ENCODE measurements at regions not wholly inside any gene's neighbourhood (a gene's known extent, or its start where the extent isn't known, plus 50 kb on each side); places are given as distances from the start of the nearest gene placed in this dataset.

DNA sequence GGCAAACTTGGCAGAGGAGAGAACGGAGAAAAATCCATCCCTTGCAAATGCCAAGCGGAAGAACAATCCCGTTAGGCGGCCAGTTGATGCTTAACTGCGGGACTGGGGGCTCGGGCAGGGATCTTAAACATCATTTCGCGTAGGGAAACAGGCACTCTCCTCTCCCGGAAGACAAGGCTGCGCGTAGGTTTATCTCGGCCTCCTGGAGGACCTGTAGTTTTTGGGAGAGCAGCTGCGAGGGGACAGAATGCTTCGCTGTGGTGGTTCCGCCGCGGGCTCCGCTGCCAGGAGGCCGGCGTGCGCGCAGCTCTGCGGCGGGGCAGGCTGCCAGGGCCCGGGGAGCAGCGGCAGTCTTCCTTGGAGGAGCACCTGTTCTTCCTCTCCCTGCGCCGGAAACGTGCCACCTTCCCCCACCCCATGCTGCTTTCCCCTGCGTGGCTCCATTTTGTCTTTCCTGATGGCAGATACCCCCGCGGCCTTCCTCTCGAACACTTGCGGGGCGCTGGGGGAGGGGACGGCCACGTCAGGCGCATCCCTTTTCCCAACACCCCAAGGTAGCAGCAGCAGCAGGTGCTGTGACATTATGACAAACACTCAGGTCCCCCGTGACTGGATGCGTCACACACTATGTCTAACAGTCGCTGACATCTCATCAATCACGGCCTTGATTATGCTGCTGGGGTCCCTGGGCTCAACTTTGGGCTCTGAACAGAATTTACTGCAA, 230.7 kb upstream of the BTBD3 start:
- Histone ChIP-seq H3K27me3 (ENCODE audit: insufficient read depth, low read depth) (no peaks in the 10 kb centered on the region), H3K4me2 (no peak overlapping the region), H3K27ac (no peak overlapping the region), H3K9me2 (ENCODE audit: insufficient read depth) (no peaks in the 10 kb centered on the region), H3K4me3 (no peak overlapping the region), H4K20me1 (ENCODE audit: insufficient read depth) (no peaks in the 10 kb centered on the region), H3F3A (ENCODE audit: insufficient read depth, low read depth) (no peaks in the 10 kb centered on the region), H3K9me3 (ENCODE audit: insufficient read depth, low read depth) (no peaks in the 10 kb centered on the region), H3K79me2 (ENCODE audit: low read depth) (no peaks in the 10 kb centered on the region), H3K36me3 (ENCODE audit: low read depth) (no peaks in the 10 kb centered on the region), H3K4me1 (replicated peaks; ENCODE audit: insufficient read depth) (no peaks in the 10 kb centered on the region), H2AFZ (no peak overlapping the region)
- TF ChIP-seq EZH2 (IDR thresholded peaks at IDR 0.05; ENCODE audit: low read depth), result no peak
- TF ChIP-seq, protein P1, sequence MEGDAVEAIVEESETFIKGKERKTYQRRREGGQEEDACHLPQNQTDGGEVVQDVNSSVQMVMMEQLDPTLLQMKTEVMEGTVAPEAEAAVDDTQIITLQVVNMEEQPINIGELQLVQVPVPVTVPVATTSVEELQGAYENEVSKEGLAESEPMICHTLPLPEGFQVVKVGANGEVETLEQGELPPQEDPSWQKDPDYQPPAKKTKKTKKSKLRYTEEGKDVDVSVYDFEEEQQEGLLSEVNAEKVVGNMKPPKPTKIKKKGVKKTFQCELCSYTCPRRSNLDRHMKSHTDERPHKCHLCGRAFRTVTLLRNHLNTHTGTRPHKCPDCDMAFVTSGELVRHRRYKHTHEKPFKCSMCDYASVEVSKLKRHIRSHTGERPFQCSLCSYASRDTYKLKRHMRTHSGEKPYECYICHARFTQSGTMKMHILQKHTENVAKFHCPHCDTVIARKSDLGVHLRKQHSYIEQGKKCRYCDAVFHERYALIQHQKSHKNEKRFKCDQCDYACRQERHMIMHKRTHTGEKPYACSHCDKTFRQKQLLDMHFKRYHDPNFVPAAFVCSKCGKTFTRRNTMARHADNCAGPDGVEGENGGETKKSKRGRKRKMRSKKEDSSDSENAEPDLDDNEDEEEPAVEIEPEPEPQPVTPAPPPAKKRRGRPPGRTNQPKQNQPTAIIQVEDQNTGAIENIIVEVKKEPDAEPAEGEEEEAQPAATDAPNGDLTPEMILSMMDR (conservative IDR thresholded peaks at IDR 0.05), result no peak
- ChIA-PET CTCF (no interaction called here), POLR2A (ENCODE audit: unreplicated experiment) (no interaction called here)
- DNase-seq, result no peak
- no TSS peak for BruUV-seq (replicated peaks)
- intact Hi-C loops (cut with micrococcal nuclease; ENCODE audit: unreplicated experiment), result no loop called here

DNA sequence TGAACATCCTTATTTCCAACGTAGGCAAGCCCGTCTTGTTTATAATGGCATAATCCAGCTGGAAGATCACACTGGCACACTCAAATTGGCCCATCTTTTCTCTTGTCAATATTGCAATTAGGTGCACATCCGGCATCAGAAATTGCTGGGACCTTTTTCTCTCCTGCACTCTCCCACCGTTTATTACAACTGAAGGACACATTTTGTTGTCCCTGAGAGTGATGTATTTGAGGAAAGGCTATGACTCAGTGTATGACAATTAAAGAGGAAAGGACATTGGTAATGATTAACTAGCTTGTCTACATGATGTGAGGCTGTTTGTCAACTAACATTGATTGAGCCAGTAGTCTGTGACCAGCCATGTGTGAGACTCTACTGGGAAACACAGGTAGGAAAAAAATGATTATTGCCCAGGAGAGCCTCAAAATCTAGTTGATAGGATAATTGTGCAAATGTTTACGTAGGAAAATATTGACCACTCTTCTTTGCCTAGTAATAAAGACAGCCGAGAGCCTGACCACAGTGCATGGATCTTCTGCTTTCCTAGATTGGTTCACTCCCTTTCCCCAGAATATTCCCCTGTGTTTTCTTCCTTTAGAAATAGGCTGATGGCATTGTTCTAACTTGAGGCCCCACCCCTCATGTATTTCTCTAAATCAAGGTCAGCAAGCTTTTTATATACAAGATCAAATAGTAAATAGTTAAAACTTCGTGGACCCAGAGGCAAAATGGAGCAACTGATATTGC, 230.0 kb upstream of the BTBD3 start:
- H2AFZ ChIP-seq, result no peak overlapping the region
- no peaks in the 10 kb centered on the region for H3K4me1 ChIP-seq (replicated peaks; ENCODE audit: insufficient read depth)
- intact Hi-C loops (cut with micrococcal nuclease; ENCODE audit: unreplicated experiment), result no loop called here
- no peak overlapping the region for H3K4me2 ChIP-seq
- H3F3A ChIP-seq (ENCODE audit: insufficient read depth, low read depth), result no peaks in the 10 kb centered on the region
- H3K79me2 ChIP-seq (ENCODE audit: low read depth), result no peaks in the 10 kb centered on the region
- H3K9me2 ChIP-seq (ENCODE audit: insufficient read depth), result no peaks in the 10 kb centered on the region
- H3K27me3 ChIP-seq (ENCODE audit: insufficient read depth, low read depth), result no peaks in the 10 kb centered on the region
- no peak overlapping the region for H3K4me3 ChIP-seq
- H3K27ac ChIP-seq, result no peak overlapping the region
- ChIA-PET CTCF (no interaction called here), POLR2A (ENCODE audit: unreplicated experiment) (no interaction called here)
- TF ChIP-seq EZH2 (IDR thresholded peaks at IDR 0.05; ENCODE audit: low read depth), result no peak
- no TSS peak for BruUV-seq (replicated peaks)
- H3K9me3 ChIP-seq (ENCODE audit: insufficient read depth, low read depth), result no peaks in the 10 kb centered on the region
- no peaks in the 10 kb centered on the region for H4K20me1 ChIP-seq (ENCODE audit: insufficient read depth)
- no peaks in the 10 kb centered on the region for H3K36me3 ChIP-seq (ENCODE audit: low read depth)
- no peak for DNase-seq

DNA sequence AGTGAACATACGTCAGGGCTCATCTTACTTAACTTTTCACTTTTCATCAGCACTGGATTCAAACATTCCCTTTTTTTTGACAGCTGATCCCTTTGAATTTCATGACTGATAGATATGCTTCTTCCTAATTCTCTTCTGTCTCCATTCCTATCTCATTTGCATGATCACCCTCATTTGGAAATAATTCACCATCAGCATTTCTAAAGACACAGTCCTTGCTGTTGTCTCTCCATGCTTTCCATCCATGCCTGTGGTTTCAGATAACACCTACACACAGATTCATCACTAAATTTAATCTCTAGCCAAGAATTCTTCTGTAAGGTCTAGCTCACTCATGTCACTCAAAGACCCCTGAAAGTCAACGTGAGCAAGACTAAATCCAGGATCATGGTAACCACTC, 228.4 kb upstream of the BTBD3 start:
- no peaks in the 10 kb centered on the region for H3K36me3 ChIP-seq (ENCODE audit: low read depth)
- DNase-seq, result no peak
- no peak overlapping the region for H3K27ac ChIP-seq
- no peak overlapping the region for H3K4me3 ChIP-seq
- H3K9me3 ChIP-seq (ENCODE audit: insufficient read depth, low read depth), result no peaks in the 10 kb centered on the region
- no peaks in the 10 kb centered on the region for H3K79me2 ChIP-seq (ENCODE audit: low read depth)
- ChIA-PET CTCF (no interaction called here), POLR2A (ENCODE audit: unreplicated experiment) (no interaction called here)
- no peaks in the 10 kb centered on the region for H3K9me2 ChIP-seq (ENCODE audit: insufficient read depth)
- intact Hi-C loops (cut with micrococcal nuclease; ENCODE audit: unreplicated experiment), result no loop called here
- no TSS peak for BruUV-seq (replicated peaks)
- TF ChIP-seq EZH2 (IDR thresholded peaks at IDR 0.05; ENCODE audit: low read depth), result no peak
- TF ChIP-seq, protein P1 (conservative IDR thresholded peaks at IDR 0.05), result no peak
- H3F3A ChIP-seq (ENCODE audit: insufficient read depth, low read depth), result no peaks in the 10 kb centered on the region
- no peaks in the 10 kb centered on the region for H4K20me1 ChIP-seq (ENCODE audit: insufficient read depth)
- no peak overlapping the region for H2AFZ ChIP-seq
- no peak overlapping the region for H3K4me2 ChIP-seq
- no peaks in the 10 kb centered on the region for H3K4me1 ChIP-seq (replicated peaks; ENCODE audit: insufficient read depth)
- H3K27me3 ChIP-seq (ENCODE audit: insufficient read depth, low read depth), result no peaks in the 10 kb centered on the region
